ENCODE measurements at regions not wholly inside any gene's neighbourhood (a gene's known extent, or its start where the extent isn't known, plus 50 kb on each side); places are given as distances from the start of the nearest gene placed in this dataset.

DNA sequence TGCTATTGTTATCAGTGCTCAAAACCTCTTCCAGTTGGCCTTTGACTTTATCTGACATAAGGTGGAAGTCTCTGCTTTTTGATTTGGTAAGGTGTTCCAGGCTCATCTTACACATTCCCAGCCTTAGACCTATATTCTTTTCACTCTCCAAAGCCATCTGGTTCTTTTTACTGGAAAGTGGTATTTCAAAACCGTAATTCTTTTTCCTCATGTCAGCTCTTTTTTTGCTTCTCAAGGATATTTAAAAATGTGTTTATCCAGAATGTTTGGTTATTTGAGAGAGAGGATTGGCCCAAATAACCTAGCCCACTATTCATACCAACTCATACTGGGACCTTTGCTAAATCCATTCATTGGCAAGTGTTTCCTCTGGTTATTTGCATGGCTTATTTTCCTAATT lies 411.2 kb upstream of the PIK3C3 start:
- TF ChIP-seq, protein P1, sequence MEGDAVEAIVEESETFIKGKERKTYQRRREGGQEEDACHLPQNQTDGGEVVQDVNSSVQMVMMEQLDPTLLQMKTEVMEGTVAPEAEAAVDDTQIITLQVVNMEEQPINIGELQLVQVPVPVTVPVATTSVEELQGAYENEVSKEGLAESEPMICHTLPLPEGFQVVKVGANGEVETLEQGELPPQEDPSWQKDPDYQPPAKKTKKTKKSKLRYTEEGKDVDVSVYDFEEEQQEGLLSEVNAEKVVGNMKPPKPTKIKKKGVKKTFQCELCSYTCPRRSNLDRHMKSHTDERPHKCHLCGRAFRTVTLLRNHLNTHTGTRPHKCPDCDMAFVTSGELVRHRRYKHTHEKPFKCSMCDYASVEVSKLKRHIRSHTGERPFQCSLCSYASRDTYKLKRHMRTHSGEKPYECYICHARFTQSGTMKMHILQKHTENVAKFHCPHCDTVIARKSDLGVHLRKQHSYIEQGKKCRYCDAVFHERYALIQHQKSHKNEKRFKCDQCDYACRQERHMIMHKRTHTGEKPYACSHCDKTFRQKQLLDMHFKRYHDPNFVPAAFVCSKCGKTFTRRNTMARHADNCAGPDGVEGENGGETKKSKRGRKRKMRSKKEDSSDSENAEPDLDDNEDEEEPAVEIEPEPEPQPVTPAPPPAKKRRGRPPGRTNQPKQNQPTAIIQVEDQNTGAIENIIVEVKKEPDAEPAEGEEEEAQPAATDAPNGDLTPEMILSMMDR (IDR thresholded peaks at IDR 0.05), result no peak
- TF ChIP-seq POLR2A (IDR thresholded peaks at IDR 0.05), result no peak
